ENCODE measurements at regions not wholly inside any gene's neighbourhood (a gene's known extent, or its start where the extent isn't known, plus 50 kb on each side); places are given as distances from the start of the nearest gene placed in this dataset.

- no peaks in the 10 kb centered on the region for H3K36me3 ChIP-seq
- no peak overlapping the region for H3K4me3 ChIP-seq
- DNase-seq (ENCODE audit: low spot score): no peak
- H3K27me3 ChIP-seq: no peaks in the 10 kb centered on the region
- H3K4me1 ChIP-seq: no peaks in the 10 kb centered on the region
- no peak overlapping the region for H3K27ac ChIP-seq
- no peak for TF ChIP-seq CTCF (IDR thresholded peaks at IDR 0.05)
- H3K9me3 ChIP-seq: no peaks in the 10 kb centered on the region
These were observed 1448.0 kb upstream of the MIR17HG start for GRCh38 chr13:89899302-89900103.

- TF ChIP-seq CTCF (IDR thresholded peaks at IDR 0.05): no peak
- Histone ChIP-seq H3K4me3 (no peak overlapping the region), H3K36me3 (no peaks in the 10 kb centered on the region), H3K27ac (no peak overlapping the region), H3K9me3 (no peaks in the 10 kb centered on the region), H3K27me3 (no peaks in the 10 kb centered on the region), H3K4me1 (no peaks in the 10 kb centered on the region)
- DNase-seq (ENCODE audit: low spot score): no peak
These were observed 1447.3 kb upstream of the MIR17HG start for GRCh38 chr13:89900104-89900765.

GRCh38 chr13:89902223-89902622 lies 1445.3 kb upstream of the MIR17HG start:
- H3K27ac ChIP-seq: no peak overlapping the region
- no peak for DNase-seq (ENCODE audit: low spot score)
- H3K4me3 ChIP-seq: no peak overlapping the region
- H3K9me3 ChIP-seq: no peaks in the 10 kb centered on the region
- H3K4me1 ChIP-seq: no peaks in the 10 kb centered on the region
- no peaks in the 10 kb centered on the region for H3K27me3 ChIP-seq
- no peak for TF ChIP-seq CTCF (IDR thresholded peaks at IDR 0.05)
- H3K36me3 ChIP-seq: no peaks in the 10 kb centered on the region

GRCh38 chr13:89903115-89903514 lies 1444.4 kb upstream of the MIR17HG start:
- no peak overlapping the region for H3K4me3 ChIP-seq
- H3K36me3 ChIP-seq: no peaks in the 10 kb centered on the region
- no peak for TF ChIP-seq CTCF (IDR thresholded peaks at IDR 0.05)
- no peaks in the 10 kb centered on the region for H3K27me3 ChIP-seq
- no peaks in the 10 kb centered on the region for H3K4me1 ChIP-seq
- H3K27ac ChIP-seq: no peak overlapping the region
- DNase-seq (ENCODE audit: low spot score): no peak
- H3K9me3 ChIP-seq: no peaks in the 10 kb centered on the region

GRCh38 chr13:89910166-89910565 lies 1437.3 kb upstream of the MIR17HG start:
- H3K27me3 ChIP-seq: no peaks in the 10 kb centered on the region
- DNase-seq (ENCODE audit: low spot score): no peak

More at GRCh38 chr13:89910166-89910565, 1437.3 kb upstream of the MIR17HG start:
- H3K4me3 ChIP-seq: no peak overlapping the region
- TF ChIP-seq CTCF (IDR thresholded peaks at IDR 0.05): no peak
- H3K36me3 ChIP-seq: no peaks in the 10 kb centered on the region
- H3K27ac ChIP-seq: no peak overlapping the region
- no peaks in the 10 kb centered on the region for H3K4me1 ChIP-seq
- H3K9me3 ChIP-seq: no peaks in the 10 kb centered on the region

Data from right atrium auricular region (tissue), 2 donors.